B cell (primary cell): ENCODE measurements at regions not wholly inside any gene's neighbourhood (a gene's known extent, or its start where the extent isn't known, plus 50 kb on each side); places are given as distances from the start of the nearest gene placed in this dataset.

ENCODE experiments used
- EZH2 ChIP-seq: IDR thresholded peaks from 2 replicates; pipeline ENCODE4 v1.6.1; 2012; ENCODE audit warnings: borderline replicate concordance, low read depth, mild to moderate bottlenecking, moderate library complexity, low read length; ENCODE audit not compliant: insufficient read depth, poor library complexity, severe bottlenecking
- TF ChIP-seq, protein P1 (sequence below): fragments of 200-600 bp; IDR thresholded peaks from one replicate; pipeline ENCODE4 v1.8.0; 2022; ENCODE audit warnings: antibody characterized with exemption, mild to moderate bottlenecking

DNA sequence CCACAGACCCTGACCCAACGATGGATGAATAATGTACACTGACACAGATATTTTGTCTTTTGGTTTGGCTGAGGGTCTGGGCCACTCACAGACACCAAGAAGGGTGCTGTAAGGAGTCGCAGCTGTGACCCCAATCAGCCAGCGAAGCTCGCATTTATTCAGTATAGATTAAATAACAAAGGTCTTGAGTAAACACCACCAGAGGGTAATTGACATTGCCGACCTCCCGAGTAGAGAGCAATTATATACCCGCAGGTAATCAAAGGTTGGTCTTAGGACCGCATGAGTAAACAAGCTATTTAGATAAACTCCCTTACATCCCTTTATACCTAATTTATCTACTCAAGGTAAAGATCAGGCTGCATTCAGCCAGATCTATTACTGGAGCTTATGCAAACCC is 297.1 kb downstream of the ADAM29 start:
- TF ChIP-seq, protein P1, sequence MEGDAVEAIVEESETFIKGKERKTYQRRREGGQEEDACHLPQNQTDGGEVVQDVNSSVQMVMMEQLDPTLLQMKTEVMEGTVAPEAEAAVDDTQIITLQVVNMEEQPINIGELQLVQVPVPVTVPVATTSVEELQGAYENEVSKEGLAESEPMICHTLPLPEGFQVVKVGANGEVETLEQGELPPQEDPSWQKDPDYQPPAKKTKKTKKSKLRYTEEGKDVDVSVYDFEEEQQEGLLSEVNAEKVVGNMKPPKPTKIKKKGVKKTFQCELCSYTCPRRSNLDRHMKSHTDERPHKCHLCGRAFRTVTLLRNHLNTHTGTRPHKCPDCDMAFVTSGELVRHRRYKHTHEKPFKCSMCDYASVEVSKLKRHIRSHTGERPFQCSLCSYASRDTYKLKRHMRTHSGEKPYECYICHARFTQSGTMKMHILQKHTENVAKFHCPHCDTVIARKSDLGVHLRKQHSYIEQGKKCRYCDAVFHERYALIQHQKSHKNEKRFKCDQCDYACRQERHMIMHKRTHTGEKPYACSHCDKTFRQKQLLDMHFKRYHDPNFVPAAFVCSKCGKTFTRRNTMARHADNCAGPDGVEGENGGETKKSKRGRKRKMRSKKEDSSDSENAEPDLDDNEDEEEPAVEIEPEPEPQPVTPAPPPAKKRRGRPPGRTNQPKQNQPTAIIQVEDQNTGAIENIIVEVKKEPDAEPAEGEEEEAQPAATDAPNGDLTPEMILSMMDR = no peak
- no peak for TF ChIP-seq EZH2
